GM21529 (cell line): ENCODE measurements at regions not wholly inside any gene's neighbourhood (a gene's known extent, or its start where the extent isn't known, plus 50 kb on each side); places are given as distances from the start of the nearest gene placed in this dataset.
"Not testable (repeated sequence)": the region's sequence is repeated elsewhere in the genome, so short reads cannot be mapped to it uniquely, and the experiment has no call there.

Experiments used
- ATAC-seq: cut with Tn5 transposase; IDR thresholded peaks from one replicate; pipeline ENCODE4 v1.9.1; 2021; ENCODE audit not compliant: unreplicated experiment

DNA sequence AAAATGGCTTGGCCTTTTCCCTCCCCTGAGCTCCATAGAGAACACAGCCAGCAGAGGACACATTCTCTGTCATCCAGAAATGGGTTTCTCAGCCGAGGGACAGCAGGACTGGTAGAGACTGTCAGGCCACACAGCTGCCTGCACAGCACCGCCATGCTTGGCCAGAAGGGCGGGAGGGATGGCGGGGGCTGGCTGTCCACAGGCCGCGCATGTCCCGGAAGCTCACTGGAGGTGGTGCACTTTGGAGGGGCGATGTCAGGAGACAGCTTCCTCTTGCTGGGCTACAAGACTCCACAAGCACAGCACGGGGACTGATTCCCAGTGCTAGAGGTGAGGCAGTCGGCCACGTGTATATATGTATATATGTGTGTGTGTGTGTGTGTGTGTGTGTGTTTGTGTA, 125.3 kb downstream of the GOLGA6L4 start:
- not testable (repeated sequence) for ATAC-seq

GRCh38 chr15:84384421-84384820, 148.8 kb downstream of the GOLGA6L4 start:
- ATAC-seq = not testable (repeated sequence)

- no peak for ATAC-seq
Observed at GRCh38 chr15:84387086-84387485, 151.5 kb downstream of the GOLGA6L4 start.

- ATAC-seq = not testable (repeated sequence)
Observed at GRCh38 chr15:84388201-84388600, 152.6 kb downstream of the GOLGA6L4 start.

GRCh38 chr15:84388638-84389037, 153.1 kb downstream of the GOLGA6L4 start:
- not testable (repeated sequence) for ATAC-seq

DNA sequence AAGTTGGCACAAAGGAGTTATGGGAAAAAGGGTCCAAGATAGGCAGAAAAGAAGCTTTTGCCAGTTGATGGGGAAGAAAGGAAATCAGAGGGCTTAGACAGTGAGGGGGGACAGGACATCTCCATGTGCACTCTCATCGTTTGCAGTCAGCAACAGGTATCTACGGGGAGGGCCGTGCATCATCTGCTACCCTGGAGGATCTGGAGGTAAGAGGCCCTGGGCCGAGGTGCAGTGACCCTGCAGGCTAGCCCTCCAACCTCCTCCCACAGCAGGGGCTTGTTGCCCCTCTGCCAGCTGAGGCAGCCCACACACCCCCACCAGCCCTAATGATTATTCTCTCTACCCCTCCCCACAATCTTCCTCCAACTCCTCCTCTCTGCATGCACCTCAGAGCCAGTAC, 154.8 kb downstream of the GOLGA6L4 start:
- ATAC-seq = not testable (repeated sequence)

DNA sequence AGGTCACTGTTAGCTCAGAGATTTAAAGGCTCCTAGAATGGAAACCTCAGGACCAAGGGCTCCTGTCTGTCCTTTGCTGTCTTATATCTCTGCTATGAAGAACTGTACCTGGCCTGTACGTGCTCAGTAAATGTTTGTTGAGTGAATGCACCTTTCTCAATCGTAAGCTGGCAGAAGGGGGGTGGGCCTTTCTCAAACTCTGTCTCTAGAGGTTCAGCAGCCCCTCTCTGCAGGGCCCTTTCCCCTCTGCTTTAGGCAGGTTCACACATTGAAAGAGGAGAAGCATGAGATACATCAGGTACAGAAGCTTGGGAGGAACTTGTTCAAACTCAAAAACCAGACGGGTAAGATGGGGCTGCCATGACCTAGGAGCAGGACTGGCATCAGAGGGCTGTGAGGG, 155.6 kb downstream of the GOLGA6L4 start:
- no peak for ATAC-seq

GRCh38 chr15:84392020-84392419, 156.4 kb downstream of the GOLGA6L4 start:
- ATAC-seq = not testable (repeated sequence)

DNA sequence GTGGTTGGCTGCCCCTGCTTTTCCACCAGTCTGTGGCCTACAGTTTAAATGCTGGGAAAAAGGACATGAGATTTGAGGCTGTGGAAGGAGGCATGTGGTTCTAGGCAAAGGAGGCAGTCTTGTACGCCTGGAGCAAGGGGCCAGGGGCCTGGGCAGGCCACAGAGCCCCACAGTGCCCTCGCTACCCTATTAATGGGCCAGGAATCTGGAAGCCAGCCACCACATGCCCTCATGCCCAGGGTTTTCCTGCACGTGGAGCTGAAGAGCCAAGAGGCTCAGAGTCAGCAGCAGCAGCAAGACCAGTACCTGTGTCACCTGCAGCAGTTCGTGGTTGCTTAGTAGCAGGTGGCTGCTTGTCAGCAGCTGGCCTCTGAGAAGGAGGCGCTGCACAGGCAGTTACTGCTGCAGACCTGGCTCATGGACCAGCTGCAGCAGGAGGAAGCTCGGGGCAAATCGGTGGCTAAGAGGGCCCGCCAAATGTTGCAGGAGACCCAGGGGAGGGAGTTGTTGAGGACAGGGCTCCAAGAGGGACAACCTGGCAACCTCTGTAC, 157.9 kb downstream of the GOLGA6L4 start:
- not testable (repeated sequence) for ATAC-seq

- ATAC-seq = not testable (repeated sequence)
Observed at GRCh38 chr15:84393966-84394365, 158.4 kb downstream of the GOLGA6L4 start.

GRCh38 chr15:84395384-84395783, 159.8 kb downstream of the GOLGA6L4 start:
- not testable (repeated sequence) for ATAC-seq

GRCh38 chr15:84395881-84396280, 160.3 kb downstream of the GOLGA6L4 start:
- ATAC-seq = not testable (repeated sequence)

GRCh38 chr15:84397066-84397465, 161.5 kb downstream of the GOLGA6L4 start:
- ATAC-seq = not testable (repeated sequence)

GRCh38 chr15:84398087-84398486, 162.5 kb downstream of the GOLGA6L4 start:
- not testable (repeated sequence) for ATAC-seq

DNA sequence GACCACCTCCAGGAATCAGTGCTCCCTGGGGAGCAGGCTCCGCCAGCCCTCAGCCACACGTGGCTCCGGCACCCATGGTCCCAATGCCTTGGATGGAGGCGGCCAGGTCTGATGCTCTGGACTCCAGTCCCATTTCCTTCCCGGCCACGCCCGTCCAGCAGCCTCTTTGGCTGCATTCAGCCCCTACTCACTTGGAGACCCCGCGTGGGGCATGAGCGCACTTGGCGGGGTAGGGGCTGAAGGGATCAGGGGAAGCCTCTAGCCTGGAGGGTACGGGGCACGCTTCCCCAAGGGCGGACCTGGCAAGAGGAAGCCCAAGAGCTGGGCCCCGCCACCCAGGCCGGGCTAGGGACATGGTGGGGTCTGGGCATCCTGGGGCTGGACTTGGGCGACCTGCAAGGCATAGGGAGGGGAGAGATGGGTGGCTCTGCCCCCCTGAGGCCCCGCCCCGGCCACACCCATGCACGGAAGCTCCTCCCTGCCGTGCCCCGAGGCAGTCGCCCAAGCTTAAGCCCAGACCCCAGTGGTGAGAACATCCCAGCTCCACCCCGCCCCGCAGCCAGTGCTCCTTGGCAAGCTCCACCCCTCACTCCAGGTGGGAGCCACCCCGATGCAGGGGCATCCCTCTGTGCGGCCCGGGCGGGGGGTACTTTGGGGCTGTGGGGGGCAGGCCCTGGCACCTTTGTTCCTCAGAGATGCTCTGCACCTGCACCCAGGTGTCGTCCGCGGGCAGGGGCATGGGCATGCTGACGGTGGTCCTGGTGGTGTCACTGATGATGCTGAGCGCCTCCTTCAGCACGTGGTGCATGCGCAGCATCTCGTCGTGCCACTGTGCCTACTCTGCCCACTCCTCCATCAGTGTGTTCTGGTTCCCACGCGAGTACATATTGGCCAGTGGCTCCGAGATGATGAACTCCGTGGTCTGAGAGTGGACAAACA, 163.5 kb downstream of the GOLGA6L4 start:
- no peak for ATAC-seq

DNA sequence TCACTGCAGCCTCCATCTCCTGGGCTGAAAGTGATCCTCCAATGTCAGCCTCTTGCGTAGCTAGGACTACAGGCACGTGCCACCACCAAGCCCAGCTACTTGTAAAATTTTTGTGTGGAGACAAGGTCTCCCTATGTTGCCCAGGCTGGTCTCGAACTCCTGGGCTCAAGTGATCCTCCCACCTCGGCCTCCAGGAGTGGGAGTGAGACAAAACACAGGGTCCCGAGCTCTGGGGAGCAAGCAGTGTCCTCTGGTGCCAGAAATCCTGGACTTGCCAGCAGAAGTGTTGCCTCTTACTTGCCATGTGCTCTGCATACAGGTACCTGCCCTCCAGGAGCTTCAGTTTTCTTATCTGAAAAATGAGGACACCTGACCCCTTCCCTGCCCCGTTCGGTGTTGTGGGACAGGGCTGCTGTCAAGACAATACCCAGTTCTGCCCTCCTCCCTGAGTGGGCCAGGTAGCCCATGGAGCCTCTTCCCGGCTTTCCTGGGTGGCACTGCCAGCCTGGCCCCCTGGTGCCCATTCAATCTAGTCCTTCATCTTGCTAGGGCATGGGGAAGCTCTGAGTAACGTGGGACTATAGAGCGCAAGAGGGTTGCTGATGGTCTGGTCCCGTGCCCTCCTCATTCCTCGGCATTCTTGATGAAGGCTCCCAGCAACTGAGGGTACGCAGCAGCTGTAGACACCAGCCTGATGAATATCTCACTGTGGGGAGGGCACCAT, 164.6 kb downstream of the GOLGA6L4 start:
- no peak for ATAC-seq

- no peak for ATAC-seq
Observed at GRCh38 chr15:84400820-84401219, 165.2 kb downstream of the GOLGA6L4 start.

GRCh38 chr15:84401461-84401860, 165.9 kb downstream of the GOLGA6L4 start:
- ATAC-seq = not testable (repeated sequence)

DNA sequence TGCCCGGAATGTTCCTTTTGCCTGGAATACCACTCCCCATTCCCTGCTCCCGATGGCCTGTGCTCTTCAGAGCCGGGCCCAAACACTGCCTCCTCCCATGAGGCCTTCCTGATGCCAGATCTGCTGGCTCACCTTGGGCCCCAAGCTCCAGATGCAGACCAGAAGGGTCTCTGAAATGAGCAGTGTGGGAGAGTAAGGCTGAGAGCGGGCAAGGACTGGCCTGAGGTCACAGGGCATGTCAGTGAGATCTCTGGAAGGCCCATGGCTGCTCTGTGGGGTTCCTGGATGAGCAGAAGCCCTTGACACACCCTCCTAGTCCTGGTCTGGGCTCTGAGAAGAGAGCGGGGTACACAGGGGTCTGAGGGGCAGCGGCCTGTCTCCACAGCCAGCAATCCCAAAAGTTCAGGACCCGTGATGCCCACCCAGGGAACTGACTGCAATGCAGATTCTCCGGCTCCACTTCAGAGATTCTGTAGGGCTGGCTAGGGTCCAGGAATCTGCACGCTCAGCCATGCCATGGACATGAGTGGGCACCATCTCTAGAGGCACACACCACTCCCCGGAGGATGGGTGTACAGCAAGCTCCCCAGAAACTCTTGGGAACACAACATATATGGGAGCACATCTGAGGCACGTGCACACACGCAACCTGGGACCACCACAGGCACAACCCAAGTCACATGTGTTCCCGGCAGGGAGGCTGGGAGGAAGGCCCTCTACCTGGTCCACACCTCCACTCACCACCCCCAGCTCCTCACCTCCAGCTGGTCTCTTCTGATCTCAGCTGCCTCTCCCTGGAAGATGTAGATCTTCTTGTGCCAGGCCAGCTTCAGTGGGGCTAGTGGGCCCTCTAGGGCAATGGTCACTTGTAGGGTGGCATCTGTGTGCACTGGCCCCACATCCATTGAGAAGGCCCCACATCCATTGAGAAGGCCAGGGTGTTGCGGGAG, 166.6 kb downstream of the GOLGA6L4 start:
- not testable (repeated sequence) for ATAC-seq

GRCh38 chr15:84402856-84403608, 167.5 kb downstream of the GOLGA6L4 start:
- no peak for ATAC-seq
